Stimulated activated CD8-positive, alpha-beta memory T cell treated with anti-CD3 and anti-CD28 coated beads, Interleukin-2, amount 100 ng/mL, for 48 hours (primary cell): ENCODE measurements at regions not wholly inside any gene's neighbourhood (a gene's known extent, or its start where the extent isn't known, plus 50 kb on each side); places are given as distances from the start of the nearest gene placed in this dataset.

Experiments
- DNase-seq, 2 donors: peaks; one replicate each; pipeline ENCODE4 v3.0.0-alpha.2; 2020; ENCODE audit warnings: low read depth in 2 of 2

DNA sequence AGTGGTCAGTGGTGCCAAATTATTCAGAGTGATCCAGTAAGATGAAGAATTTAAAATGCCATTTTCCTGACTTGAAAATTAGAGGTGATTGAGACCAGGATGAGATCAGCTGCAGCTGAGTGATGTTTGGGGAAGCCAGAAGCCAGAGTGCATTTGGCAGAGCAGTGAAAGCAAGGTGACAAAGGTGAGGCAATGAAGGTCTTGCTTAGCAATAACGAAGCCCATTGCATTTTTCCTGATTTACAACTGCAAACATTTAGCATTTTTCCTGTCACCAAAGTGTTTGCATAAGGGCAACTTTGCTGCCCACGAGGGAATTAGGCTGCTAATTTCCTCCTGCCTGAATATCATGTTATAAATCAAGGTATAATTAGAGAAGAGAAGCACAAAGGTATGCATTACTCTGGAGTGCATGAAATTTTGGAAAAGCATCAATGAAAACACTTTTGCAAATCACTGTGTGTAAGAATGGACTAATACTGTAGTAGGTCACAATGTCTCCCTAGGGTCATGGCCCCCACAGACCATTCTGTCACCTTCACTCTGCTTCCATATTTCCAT lies 188.2 kb upstream of the LYPLAL1 start:
- DNase-seq: no peak

DNA sequence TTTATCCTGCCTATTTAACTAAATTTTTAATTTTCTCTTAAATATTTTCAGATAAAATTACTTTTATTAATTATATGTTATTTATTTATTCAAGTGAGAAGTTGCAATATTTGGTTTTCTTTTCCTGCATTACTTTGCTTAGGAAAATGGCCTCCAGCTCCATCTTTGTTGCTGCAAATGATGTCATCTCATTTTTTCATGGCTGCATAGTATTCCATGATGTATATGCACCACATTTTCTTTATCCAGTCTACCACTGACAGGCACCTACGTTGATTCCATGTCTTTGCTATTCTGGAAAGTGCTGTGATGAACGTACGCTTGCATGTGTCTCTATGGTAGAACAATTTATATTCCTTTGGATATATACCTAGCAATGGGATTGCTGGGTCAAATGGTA lies 186.9 kb upstream of the LYPLAL1 start:
- no peak for DNase-seq

DNA sequence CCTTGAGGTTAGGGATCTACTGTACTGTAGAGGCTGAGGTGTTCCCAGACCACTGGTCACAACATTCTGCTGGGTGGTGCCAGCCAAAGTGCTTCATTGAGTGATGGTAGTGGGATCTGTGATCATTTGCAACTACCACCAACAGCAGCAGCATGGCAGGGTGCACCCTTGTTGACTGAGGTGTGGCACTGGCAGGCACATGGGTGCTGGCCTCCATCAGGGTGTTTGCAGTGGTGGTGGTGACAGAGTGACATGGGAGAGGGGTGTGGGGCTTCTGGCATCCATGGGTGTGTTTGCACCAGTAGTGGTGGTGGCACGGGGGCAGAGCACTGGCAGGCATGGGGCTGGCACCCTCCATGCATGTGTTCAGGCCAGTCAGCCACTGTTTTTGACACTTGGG lies 183.7 kb upstream of the LYPLAL1 start:
- DNase-seq: no peak

DNA sequence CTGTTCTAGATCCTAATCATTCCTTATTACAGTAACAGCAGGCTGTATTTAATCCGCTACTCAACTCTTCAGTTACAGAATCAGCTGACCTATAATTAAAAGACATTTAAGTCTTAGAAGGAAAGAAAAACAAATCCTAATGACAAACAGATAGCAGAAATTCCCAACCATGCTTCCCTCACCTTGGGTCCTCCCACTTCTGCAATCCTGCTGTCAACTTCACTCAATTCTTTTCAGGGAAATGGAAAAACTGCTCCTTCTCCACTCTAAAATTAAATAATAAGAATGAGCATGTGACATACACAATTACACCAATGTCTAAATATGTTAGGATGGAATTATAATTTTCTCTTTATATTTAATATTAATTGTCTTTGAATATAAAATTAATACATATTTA lies 182.6 kb upstream of the LYPLAL1 start:
- no peak for DNase-seq

DNA sequence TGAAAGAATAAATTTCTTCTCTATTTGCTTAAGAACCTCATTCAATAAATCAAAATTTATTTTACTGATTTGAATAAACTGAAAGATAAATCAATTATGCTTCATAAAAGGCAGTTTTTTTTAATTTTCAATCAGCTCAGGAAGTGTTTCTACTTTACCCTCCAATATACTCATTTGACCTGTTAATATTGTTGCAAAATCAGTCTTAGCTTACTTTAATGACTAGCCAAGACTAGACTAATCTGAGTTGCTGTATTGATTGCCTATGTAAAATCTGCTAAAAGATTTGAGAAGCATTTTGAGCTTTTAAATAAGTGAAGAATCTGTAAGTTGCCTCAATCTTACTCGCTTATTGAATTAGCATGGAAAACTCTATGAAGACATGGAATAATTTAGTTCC lies 179.1 kb upstream of the LYPLAL1 start:
- no peak for DNase-seq

DNA sequence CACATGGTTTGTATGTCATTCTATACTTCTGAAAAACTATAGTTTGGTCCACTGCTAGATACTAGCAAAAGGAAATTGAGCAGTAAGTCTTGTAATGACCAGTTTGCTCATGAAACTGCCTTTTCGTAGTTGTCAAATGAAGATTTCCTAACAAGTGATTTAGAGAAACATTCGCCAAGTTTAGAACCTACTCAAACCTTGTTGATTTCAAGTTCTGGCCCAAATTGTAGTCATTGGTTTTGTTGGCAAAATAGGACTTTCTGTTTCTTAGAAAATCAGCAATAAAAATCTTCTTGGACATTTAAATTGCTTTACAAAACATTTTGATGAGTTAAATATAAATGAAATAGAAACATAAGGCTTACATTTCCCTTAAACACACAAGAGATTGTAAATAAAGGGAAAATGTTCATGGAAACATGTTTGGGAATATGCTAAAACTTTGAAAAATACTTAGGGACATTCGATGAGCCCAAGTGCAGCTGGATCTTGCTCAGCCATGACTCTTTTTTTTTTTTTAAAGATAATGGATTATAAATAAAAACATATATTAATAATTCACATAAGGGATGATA lies 178.5 kb upstream of the LYPLAL1 start:
- DNase-seq: no peak

DNA sequence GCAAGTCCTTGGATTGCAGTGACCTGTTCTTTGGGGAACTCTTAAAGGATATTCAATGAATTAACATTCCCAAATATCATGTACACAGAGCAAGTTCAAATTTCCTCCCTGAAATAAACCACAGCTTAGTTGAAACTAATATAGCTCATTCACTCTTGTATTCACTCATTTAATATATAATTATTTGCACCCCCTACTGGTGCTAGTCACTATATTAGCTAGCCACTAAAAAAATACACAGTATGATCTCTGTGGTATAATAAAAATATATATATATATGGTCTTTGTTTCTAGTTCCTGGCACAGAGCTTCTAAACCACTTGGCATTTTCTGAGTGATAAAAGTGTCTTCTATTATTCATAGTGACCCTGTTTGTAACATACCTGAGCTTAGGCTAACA lies 177.3 kb upstream of the LYPLAL1 start:
- DNase-seq: no peak

DNA sequence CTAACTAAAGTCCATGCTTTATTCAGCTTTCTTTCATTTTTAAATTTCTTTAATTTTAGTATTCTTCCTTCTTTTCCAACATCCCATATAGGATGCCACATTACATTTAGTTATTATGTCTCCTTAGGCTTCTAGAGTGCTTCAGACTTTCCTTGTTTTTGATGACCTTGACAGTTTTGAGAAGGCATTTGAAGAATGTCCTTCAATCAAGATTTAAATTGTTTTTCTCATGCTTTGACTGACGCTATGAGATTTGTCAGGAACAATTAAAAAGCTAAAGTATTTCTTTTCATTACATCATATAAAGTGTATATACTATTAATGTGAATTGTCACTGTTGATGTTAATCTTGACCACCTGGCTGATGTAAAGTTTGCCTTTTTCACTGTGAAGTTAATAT lies 173.7 kb upstream of the LYPLAL1 start:
- no peak for DNase-seq

DNA sequence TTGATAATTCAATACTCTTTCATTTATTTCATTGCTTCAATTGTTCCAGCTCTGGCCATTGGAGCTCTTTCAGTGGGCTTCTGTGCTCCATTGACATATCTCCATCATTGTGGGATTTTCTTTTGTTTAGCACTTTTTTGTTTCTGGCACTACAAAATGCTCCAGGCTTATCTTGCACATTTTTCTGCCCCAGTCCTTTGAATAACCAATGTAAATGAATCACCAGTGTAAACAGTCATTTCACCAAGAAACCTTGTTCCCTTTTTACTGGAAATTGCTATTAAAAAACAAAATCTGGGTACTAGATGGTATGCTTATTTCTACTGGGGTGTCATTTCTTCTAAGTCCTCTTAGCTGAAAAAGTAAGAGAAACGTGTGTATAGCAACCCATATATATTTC lies 173.0 kb upstream of the LYPLAL1 start:
- no peak for DNase-seq

DNA sequence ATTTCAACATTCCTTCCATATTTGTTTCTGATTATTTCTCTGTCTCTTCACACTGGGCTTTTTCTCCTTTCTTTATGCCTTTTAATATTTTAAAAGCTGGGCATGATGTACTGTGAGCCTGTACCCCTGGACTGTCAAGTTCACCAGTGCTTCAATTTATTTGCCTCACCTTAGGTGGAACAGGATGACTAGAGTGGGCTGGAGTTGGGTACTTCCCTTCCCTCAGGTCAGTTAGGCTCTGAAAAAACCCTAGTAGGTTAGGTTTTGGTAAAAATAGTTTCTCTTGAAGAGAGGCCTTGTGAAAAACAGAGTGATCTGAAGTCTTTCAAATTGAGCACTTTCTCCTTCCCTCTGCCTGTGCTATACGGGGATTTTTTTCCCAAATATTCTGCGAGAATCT lies 163.0 kb upstream of the LYPLAL1 start:
- no peak for DNase-seq

DNA sequence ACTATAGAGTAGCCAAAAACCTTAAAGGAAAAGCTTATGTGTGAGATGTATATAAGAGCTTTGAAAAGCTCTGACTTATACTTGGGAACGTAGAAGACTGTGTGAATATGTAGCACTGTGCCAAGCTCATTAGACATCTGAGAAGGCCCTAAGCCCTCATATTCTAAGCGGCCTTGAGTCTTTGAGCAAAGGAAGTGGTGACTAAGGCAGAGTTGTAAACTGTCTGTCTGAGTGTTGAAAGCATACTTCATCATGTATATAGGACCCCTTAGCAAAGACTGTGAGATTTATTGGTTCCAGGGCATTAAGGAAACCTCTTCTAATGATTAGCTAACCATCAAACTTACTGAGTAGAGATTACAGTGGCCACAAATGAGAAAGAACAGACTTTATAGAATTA lies 153.3 kb upstream of the LYPLAL1 start:
- DNase-seq: no peak

DNA sequence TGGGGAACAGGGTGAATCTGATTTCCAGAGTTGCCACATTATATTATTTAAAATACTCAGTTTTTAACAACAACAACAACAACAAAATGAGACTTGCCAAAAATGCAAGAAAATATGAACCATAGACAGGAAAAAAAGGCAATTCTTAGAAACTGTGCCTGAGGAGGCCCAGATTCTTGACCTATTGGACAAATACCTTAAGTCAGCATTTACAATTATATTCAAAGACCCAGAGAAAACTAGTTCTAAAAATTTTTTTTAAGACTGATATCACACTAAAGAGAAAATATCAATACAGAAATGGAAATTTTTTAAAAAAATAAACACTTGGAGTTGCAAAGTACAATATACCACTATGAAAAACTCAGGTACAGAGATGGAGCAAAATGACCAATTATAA lies 152.8 kb upstream of the LYPLAL1 start:
- no peak for DNase-seq

DNA sequence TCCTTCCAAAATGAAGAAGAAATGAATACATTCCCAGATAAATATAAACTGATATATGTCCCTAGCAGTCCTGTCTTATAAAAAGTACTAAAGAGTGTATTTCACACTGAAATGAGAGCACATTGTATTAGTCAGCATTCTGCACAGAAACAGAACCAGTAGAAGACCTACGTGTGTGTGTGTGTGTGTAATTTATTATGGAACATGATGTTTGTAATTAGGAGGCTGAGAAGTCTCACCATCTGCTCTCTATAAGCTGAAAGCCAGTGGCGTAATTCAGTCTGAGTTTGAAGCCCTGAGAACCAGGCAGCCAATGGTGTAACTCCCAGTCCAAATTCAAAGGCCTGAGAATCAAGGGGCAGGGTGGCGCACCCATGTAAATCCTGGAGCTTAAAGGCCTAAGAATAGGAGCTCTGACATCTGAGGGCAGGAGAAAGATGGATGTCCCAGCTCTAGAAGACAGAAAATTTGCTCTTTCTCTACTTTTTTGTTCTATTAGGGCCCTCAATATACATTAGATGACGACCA lies 146.5 kb upstream of the LYPLAL1 start:
- no peak for DNase-seq

DNA sequence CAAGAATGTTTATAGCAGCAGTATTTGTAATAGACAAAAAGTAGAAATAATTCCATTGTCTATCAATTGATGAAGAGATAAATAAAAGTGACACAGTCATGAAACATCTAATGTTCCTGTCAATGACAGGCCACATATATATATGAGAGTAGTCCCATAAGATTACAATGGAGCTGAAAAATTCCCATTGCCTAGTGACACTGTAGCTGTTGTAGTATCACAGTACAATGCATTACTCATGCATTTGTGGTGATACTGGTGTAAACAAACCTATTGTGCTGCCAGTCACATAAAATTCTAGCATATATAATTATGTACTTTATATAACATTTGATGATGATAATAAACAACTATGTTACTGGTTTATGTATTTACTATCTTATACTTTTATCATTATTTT lies 141.9 kb upstream of the LYPLAL1 start:
- DNase-seq: no peak

DNA sequence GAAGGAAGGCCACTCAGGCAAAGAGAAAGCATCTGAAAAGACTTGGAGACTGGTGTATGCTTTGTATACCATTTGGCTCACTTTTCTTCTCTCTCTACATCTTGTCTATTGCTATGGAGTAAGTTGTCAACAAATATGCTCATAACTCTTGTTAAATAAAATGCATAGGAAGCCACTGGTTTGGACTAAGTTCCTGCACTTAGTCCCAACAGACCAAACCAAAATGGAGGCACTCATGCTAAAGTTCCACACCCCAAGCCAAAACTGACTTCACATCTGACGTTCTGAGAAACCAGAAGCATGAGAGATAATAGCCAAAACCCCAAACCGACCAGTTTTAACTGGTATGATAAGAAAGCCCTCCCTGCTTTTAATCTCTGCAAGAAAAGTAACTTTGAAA lies 135.3 kb upstream of the LYPLAL1 start:
- no peak for DNase-seq

DNA sequence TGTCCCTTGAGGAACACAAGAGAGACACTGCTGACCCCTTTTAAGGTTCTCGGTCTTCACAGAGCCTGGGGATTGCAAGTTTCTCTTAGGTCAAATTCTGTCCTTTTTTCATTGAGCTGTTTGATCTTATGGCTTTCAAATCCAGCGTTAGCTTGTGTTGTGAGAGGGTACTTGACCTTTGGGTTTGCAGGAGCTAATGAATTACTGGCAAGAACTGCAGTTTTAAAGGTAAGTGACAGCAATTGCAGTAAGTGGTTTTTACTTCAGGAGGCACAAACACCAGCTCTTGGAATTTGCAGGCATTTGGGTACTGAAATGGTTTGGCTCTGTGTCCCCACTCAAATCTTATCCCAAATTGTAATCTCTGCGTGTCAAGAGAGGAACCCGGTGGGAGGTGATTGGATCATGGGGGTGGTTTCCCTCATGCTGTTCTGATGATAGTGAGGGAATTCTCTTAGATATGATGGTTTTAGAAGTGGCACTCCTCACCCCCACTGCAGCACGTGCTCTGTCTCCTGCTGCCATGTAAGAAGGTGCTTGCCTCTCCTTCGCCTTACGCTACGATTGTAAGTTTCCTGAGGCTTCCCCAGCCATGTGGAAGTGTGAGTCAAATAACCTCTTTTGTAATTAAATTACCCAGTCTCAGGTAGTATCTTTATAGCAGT lies 134.5 kb upstream of the LYPLAL1 start:
- no peak for DNase-seq

DNA sequence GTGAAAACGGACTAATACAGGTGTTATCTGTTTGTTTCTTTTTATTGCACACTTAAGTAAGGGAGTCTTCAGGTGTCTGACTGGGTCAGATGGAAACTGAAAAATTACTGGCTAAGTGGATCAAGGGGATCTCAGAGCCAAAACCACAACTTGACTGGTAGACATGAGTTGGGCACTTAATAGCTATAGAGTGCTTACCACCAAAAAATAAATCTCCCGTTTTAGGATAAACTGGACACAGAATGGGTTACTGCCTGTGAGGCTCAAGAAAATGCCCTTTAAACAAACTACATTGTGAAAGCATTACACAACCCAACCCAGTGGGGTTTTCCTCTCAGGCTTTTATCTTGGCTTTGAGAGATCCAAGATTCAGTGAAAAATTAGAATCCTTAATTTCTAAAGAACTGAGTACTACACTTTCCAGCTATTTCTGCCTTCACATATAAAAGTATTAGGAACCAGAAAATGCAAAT lies 134.0 kb upstream of the LYPLAL1 start:
- no peak for DNase-seq

DNA sequence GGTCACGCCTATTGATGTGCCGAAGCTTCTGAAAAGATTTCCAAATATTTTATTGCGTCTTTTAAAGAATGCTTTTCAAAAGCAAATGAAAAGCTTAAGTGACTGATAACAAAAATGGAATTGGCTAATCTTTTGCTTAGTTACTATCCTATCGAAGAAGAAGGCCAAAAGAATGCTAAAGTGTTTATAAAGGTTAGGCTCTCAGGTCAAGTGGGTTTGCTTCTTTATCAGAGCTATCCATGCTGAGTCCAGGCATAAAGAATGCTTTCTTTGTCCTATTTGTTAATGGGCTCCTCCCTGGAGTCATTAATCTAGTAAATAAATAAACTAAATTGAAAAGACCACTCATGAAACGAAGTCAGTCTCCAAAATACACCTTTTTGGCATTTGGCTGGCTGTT lies 133.4 kb upstream of the LYPLAL1 start:
- no peak for DNase-seq

DNA sequence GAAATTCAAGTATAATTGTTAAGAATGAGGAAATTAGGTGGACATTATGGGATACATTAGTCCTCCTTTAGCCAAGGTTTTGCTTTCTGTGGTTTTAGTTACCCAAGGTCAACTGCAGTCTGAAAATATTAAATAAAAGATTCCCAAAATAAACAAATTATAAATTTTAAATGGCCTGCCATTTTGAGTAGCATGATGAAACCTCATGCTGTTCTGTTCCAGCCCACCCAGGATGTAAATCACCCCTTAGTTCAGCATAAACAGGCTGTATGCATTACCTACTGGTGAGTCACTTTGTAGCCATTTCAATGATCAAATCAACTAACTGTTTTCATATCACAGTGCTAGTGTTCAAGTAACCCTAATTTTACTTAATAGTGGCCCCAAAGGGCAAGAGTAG lies 132.5 kb upstream of the LYPLAL1 start:
- DNase-seq: no peak

DNA sequence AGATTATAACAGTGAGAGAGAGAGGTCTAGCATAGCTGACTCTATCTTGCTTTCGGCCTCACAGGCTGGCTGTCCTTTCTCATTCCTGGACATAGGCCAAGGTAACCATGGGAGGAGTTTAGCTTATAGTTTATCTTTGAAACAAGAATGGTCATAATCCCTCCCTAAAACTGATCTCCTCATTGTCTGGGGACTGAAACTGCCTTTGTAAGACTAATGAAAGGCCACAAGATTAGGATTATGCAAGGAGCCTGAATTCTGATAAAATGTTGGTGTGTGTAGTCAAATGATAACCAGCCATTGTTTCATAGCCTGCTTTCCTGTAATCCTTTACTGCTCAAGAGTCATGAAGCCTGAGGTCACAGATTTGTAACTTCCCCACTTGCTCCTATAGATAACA lies 131.9 kb upstream of the LYPLAL1 start:
- DNase-seq: no peak

DNA sequence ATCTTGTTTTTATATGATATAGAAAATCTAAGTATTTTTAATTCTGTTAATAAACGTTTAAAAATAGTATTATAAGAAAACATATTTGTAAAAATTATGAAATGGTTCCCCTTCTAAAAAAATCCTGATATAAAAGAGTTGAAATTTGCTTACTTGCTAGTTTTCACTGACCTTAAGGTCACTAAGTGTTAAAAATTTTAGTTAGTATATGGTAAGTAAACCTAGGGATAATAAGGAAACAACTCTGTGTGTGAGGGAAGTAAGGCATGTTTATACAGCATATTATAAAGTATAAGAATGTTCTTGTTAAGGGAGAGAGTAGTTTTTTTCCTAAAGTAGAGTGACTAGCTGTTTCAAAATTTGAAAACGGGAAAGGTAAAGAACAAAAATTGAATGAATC lies 130.9 kb upstream of the LYPLAL1 start:
- DNase-seq: no peak

DNA sequence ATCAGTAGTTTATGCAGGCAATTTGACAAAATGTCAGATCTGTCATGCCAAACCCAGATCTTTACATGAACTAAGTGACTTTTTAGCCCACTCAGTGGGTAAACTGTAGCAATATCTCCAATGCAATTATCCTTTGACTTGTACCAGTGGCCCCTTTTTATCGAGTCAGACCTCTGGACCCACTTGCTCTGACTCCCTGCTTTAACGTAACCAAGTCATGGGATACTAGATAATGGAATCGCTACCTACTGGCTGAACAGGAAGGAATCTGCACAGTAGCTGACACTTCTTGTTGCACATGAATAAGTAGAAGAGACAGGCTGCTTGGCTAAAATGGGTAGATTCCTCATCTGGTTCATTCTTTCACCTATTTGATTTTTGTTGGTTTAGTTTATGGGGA lies 128.4 kb upstream of the LYPLAL1 start:
- no peak for DNase-seq

DNA sequence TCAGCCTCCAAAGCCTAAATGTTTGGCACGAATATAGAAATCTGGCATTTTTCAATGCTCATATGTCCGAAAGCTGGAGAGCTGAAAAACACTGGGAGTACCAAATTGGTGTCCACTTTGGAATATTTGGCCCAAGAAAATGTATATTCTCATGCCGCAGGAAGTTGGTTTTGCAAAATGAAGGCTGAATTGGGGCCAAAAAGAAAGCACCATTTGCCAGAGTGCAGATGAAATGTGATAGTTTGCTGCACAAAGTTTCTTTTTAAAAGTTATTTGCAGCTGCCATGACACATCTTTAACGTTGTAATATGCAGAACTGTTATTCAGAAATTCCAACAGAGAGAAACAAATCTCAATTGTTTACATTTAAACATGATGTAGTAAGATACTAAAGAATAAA lies 124.2 kb upstream of the LYPLAL1 start:
- no peak for DNase-seq
